MG63 (cell line): ENCODE measurements at regions not wholly inside any gene's neighbourhood (a gene's known extent, or its start where the extent isn't known, plus 50 kb on each side); places are given as distances from the start of the nearest gene placed in this dataset.
A peak's percentile ranks its signal among the peaks of the same experiment; 100 is the strongest.
"Not testable (repeated sequence)": the region's sequence is repeated elsewhere in the genome, so short reads cannot be mapped to it uniquely, and the experiment has no call there.

ENCODE experiments used
- DNase-seq: peaks from one replicate; pipeline ENCODE4 v3.0.0-alpha.2; 2020
- H3K27me3 ChIP-seq: fragments of 250-450 bp; sonication (Bioruptor Pico); 2 replicates; pipeline ENCODE4 v1.5.1; 2020; ENCODE audit warnings: mild to moderate bottlenecking, moderate library complexity
- H3K36me3 ChIP-seq: fragments of 250-450 bp; sonication (Bioruptor Pico); 2 replicates; pipeline ENCODE4 v1.5.1; 2020; ENCODE audit warnings: mild to moderate bottlenecking, moderate library complexity
- H3K4me3 ChIP-seq: fragments of 250-450 bp; sonication (Bioruptor Pico); 2 replicates; pipeline ENCODE4 v1.5.1; 2020; ENCODE audit warnings: mild to moderate bottlenecking, moderate library complexity
- H3K9me3 ChIP-seq: fragments of 250-450 bp; sonication (Bioruptor Pico); 2 replicates; pipeline ENCODE4 v1.5.1; 2020; ENCODE audit warnings: mild to moderate bottlenecking, moderate library complexity

DNA sequence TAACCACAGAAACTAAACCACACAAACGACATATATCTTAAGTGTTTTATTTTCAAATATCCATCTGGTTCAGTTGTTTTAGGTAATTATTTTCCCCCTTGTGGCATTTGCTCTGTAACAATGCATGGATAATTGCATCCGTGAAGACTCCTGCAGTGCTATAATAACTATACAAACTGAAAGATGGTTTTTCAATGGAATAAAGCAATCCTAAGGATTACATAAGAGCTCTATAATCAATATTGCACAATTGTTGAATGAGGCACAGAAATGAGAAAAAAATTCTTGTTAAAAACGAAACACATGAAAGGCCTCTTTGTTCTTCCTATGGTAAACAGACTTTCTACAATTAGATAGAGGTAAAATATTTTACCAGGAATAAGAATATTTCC is 446.0 kb upstream of the EPHA3 start:
- H3K9me3 ChIP-seq, result no peaks in the 10 kb centered on the region
- H3K27me3 ChIP-seq, result no peaks in the 10 kb centered on the region
- no peaks in the 10 kb centered on the region for H3K36me3 ChIP-seq
- DNase-seq, result no peak
- no peak overlapping the region for H3K4me3 ChIP-seq

DNA sequence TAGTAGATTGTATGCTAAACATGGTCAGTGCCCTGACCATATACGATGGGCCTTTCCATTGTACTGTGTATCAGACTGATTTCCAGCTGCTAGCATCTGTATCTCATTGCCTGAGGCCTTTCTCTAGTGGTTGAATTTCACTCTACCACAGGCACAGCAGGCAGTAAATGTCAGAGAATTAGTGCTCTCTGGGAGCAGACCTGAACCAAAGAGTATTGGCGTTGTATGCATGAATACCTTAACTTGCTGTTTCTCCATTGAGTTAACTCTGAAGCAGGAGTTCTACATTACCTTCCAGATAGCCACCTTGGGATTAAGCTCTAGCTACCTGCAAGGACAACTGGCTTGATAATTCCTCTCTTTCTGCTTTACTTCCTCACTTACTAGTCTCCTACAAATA is 439.2 kb upstream of the EPHA3 start:
- Histone ChIP-seq H3K27me3 (no peaks in the 10 kb centered on the region), H3K9me3 (no peaks in the 10 kb centered on the region), H3K4me3 (no peak overlapping the region), H3K36me3 (no peaks in the 10 kb centered on the region)
- DNase-seq, result no peak

DNA sequence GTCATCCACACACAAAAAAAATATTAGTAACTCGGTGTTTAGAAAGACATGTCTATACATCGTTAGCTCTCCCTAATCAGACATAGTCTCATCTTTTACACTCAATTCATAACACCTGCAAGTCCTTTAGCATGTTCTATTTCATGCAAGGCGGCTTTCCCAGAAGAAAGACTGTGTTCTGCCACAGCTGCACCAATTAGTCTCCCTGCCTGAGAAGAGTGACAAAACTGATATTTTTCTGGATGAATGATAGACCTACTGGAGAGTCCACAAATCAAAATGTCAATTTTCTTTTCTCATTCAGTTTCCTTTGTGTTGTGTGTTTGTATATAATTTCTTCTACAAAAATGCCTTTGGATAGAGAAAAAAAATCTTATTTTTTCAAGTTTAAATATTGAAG is 435.8 kb upstream of the EPHA3 start:
- H3K36me3 ChIP-seq, result no peaks in the 10 kb centered on the region

DNA sequence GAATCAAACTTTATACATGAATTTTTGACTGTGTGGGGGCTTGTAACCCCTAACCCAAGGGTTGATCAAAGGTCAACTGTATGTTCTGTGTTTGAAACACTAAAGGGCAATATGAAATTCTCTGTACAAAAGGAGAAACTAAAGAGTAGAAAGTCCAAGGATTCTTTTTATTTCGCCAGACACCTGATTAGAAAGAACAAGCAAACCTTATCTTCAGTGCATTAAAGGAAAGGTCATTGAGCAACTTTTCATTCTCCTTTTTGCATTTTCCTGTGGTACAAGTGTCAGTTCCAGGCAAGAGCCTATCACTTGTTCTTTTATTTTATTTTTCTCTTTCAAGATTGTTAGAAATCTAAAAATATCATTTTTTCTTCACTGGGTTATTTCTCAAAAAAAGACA is 430.1 kb upstream of the EPHA3 start:
- DNase-seq, result no peak
- H3K9me3 ChIP-seq, result no peaks in the 10 kb centered on the region
- no peak overlapping the region for H3K4me3 ChIP-seq
- H3K27me3 ChIP-seq, result no peaks in the 10 kb centered on the region
- H3K36me3 ChIP-seq, result no peaks in the 10 kb centered on the region

More for the DNA sequence above, 435.8 kb upstream of the EPHA3 start:
- no peak overlapping the region for H3K4me3 ChIP-seq
- no peak for DNase-seq
- H3K27me3 ChIP-seq, result no peaks in the 10 kb centered on the region
- H3K9me3 ChIP-seq, result no peaks in the 10 kb centered on the region

DNA sequence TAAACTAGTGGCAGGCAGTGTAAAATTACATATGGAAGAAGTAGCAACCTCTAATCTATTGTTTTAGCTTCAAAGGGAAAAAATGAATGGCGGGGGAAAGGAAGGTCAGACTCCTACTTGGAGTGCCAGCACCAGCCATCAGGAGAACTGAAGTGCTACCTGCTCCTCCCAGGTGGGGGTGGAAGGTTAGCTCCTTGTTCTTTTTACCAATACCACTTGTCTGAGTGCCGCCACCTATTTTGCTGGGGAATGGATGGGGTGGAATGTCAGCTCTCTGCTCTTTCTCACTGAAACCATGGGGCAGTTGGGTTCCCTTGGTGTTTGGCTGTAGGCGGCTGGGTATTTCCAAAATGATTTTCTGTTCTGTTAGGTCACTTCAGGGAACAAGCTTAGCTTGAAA is 428.7 kb upstream of the EPHA3 start:
- no peak overlapping the region for H3K4me3 ChIP-seq

DNA sequence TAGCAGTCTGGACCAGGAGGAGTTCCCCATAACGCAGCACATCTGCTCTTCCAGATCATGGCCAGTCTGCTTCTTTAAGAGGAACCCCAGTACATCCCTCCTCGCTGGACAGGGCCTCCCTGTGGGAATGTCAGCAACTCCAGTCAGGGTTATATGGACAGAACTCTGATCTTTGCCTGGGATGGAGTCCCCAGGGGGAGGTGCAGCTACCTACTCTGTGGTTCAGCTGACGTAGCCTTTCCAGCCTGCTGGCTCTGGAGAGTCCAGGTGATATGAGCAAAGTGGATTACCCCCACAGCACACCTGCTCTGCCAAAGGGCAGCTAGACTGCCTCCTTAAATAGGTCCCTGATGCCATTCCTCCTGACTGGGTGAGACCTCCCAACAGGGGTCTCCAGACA is 417.1 kb upstream of the EPHA3 start:
- Histone ChIP-seq H3K36me3 (no peaks in the 10 kb centered on the region), H3K9me3 (no peaks in the 10 kb centered on the region), H3K4me3 (no peak overlapping the region), H3K27me3 (no peaks in the 10 kb centered on the region)
- no peak for DNase-seq

More for the DNA sequence above, 428.7 kb upstream of the EPHA3 start:
- Histone ChIP-seq H3K9me3 (no peaks in the 10 kb centered on the region), H3K36me3 (no peaks in the 10 kb centered on the region), H3K27me3 (no peaks in the 10 kb centered on the region)
- no peak for DNase-seq

DNA sequence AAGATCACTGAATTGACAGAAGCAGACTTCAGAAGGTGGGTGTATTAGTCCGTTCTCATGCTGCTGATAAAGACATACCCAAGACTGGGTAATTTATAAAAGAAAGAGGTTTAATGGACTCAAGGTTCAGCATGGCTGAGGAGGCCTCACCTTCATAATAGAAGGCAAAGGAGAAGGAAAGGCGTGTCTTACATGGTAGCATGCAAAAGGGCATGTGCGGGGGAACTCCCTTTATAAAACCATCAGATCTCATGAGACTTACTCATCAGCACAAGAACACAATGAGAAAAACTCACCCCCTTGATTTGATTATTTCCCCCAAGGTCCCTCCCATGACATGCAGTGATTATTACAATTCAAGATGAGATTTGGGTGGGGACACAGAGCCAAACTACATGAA is 416.3 kb upstream of the EPHA3 start:
- Histone ChIP-seq H3K9me3 (no peaks in the 10 kb centered on the region), H3K36me3 (no peaks in the 10 kb centered on the region), H3K27me3 (no peaks in the 10 kb centered on the region), H3K4me3 (no peak overlapping the region)
- no peak for DNase-seq

DNA sequence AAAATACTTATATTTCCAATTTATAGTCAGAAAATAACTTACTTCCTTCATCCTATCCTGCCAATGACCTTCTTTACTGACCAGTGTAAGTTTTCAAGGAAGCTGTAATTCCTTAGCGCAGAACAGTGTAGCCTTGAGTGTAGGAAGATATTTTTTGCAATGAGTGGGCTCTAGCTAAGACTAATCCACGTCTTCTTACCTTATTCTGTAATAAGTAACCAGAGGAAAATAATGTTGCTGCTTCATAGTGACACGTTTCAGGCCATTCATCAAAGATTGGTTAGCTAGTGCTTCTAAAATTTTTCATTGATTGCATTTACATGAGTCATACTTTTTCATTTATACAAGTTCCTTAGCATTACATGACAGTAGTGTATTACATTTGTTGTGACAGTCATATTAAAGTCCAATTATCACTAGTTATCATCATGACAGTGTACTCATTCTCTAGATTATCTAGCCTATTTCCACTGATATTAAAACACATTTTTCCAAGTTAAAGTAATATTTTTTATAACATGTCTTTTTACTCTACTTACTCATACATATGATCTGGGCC is 403.8 kb upstream of the EPHA3 start:
- Histone ChIP-seq H3K4me3 (no peak overlapping the region), H3K9me3 (no peaks in the 10 kb centered on the region), H3K36me3 (no peaks in the 10 kb centered on the region), H3K27me3 (no peaks in the 10 kb centered on the region)
- DNase-seq, result no peak

DNA sequence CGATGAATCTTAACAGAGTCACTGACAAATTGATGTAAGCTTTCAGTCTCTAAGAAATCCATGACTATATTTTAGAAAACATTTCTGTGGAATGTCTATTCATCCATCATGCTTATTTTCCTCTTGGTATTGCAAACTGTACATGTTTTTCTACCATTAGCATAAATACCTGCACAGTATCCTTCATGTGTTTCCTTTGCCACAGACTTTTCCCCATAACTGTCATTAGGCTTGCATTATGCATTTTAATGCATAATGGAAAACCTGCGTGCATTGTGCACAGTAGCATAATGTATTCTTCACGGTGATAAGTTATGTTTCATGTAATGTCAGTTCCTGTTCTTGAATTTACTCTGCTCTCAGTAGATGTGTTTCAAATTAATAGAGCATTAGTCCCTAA is 403.1 kb upstream of the EPHA3 start:
- Histone ChIP-seq H3K9me3 (no peaks in the 10 kb centered on the region), H3K4me3 (no peak overlapping the region), H3K36me3 (no peaks in the 10 kb centered on the region), H3K27me3 (no peaks in the 10 kb centered on the region)
- DNase-seq, result no peak

DNA sequence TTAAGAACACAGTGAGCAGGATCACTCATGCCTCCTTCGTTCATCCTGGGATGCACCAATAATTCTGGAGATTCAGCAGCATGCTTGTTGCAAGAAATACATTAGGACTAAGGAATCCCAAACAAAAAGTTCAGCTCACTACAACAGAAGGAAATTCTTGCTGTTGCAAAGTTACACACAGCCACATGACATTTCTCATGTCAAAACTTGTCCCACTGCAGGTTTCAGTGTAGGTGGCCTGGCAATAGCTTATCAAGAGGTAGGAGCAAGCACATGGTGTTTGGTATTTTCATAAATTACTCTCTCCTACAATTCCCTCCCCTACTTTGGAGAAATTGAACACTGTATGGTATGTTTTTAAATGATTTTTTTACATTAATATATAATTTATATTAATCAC is 399.6 kb upstream of the EPHA3 start:
- Histone ChIP-seq H3K27me3 (no peaks in the 10 kb centered on the region), H3K36me3 (no peaks in the 10 kb centered on the region), H3K4me3 (no peak overlapping the region), H3K9me3 (no peaks in the 10 kb centered on the region)
- DNase-seq, result no peak

DNA sequence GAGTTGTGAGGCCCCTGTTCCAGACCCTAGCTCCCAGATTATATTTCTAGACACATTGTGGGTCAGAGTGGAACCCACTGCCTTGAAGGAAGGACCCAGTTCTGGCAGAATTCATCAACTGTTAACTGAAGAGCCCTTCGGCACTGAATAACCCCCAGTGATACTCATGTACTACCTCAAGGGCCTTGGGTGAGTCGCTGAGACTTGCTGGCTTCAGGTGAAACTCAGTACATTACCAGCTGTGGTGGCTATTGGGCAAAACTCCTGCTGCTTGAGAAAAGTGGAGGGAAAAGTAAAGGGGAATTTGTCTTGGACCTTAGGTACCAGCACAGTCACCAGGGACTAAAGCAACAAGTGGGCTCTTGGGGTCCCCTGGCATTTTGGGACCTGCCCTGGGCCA is 394.9 kb upstream of the EPHA3 start:
- no peak overlapping the region for H3K4me3 ChIP-seq
- H3K36me3 ChIP-seq, result no peaks in the 10 kb centered on the region
- no peak for DNase-seq
- H3K27me3 ChIP-seq, result no peaks in the 10 kb centered on the region
- H3K9me3 ChIP-seq, result no peaks in the 10 kb centered on the region

DNA sequence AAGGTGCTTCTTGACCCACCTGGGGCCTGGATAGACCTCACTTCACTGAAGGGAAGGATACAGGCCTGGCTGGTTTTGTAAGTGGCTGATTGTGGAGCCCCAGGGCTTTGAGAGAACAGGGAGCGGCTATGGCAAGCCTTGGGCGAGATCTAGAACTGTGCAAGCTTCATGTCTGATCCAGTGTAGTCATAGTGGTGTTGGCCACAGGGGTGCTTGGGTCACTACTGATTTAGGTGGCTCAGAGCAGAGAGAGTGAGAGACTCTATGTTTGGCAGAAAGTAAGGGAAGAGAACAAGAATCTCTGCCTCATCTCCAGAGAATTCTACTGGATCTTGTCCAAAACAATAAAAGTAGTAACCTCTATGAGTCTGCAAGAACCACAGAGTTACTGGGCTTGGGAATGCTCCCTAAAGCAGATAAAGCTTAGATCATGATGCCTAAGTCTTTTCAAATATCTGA is 394.2 kb upstream of the EPHA3 start:
- Histone ChIP-seq H3K4me3 (no peak overlapping the region), H3K9me3 (no peaks in the 10 kb centered on the region), H3K27me3 (no peaks in the 10 kb centered on the region), H3K36me3 (no peaks in the 10 kb centered on the region)
- DNase-seq, result peak; percentile 33

DNA sequence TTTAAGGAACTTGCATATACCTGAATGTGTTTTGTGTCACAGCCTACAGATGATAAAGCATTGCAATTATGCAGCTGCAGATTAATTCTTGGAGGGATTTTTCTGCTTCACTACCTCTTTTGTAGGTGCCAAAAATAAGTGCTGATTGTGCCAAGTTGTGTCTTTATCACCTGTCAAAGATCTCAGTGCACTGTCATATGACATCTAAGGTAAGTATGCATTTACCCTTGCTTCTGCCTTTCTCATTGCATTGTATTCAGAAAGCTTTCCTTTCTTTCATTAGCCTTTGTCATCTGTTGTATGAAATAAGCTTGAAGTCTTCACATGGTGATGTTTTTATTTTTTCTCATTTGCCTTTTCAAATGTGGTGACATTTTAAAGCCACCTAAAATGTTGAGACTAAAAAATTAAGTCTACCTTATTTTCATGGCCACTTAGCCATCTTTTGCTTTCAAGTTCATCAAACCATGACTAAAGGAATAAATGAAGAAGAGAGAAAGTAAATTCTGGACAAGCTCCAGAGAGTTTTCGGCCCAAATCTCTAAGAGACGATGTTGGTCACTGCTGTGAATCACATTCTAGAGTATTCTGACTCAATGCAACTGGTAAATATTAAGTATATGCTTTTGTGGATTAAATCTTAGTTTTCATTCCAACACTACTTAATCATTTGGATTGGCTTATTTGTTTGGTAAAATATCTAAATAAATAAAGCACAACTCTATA is 381.8 kb upstream of the EPHA3 start:
- Histone ChIP-seq H3K9me3 (no peaks in the 10 kb centered on the region; the same call in 1 of the 2 replicates), H3K36me3 (no peaks in the 10 kb centered on the region), H3K4me3 (no peak overlapping the region), H3K27me3 (no peaks in the 10 kb centered on the region)
- no peak for DNase-seq

DNA sequence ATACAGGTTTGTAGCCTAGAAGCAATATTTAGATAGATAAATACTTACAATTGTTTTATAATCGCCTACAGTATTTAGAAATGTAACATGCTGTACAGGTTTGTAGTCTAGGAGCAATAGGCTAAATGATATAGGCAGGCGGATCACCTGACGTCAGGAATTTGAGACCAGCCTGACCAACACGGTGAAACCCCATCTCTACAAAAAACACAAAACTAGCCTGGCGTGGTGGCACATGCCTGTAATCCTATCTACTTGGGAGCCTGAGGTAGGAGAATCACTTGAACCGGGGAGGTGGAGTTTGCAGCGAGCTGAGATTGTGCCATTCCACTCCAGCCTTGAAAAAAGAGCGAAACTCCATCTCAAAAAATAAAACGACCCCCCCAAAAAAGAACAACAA is 375.2 kb upstream of the EPHA3 start:
- H3K27me3 ChIP-seq, result no peaks in the 10 kb centered on the region
- H3K4me3 ChIP-seq, result no peak overlapping the region
- no peaks in the 10 kb centered on the region for H3K36me3 ChIP-seq
- DNase-seq, result no peak
- no peaks in the 10 kb centered on the region for H3K9me3 ChIP-seq

DNA sequence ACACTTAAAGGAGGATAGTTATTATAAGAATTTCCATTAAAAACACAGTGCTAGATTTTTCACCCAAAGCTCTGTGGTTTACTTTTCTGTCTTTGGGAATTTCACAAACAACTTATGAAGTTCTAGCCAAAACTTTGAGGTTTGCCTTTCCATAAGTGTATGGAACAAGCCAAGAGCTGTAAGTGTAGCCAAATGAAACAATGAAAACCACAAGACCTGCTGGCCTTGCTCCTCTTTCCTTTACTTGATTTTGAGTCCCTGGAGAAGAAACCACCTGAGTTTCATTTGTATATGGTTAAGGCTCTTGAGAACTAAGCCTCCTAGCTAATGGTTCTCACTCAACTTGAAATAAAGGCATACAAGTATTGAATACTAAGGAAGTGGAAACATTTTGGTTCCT is 365.3 kb upstream of the EPHA3 start:
- no peaks in the 10 kb centered on the region for H3K27me3 ChIP-seq
- DNase-seq, result no peak
- H3K4me3 ChIP-seq, result no peak overlapping the region
- H3K36me3 ChIP-seq, result no peaks in the 10 kb centered on the region
- H3K9me3 ChIP-seq, result no peaks in the 10 kb centered on the region

DNA sequence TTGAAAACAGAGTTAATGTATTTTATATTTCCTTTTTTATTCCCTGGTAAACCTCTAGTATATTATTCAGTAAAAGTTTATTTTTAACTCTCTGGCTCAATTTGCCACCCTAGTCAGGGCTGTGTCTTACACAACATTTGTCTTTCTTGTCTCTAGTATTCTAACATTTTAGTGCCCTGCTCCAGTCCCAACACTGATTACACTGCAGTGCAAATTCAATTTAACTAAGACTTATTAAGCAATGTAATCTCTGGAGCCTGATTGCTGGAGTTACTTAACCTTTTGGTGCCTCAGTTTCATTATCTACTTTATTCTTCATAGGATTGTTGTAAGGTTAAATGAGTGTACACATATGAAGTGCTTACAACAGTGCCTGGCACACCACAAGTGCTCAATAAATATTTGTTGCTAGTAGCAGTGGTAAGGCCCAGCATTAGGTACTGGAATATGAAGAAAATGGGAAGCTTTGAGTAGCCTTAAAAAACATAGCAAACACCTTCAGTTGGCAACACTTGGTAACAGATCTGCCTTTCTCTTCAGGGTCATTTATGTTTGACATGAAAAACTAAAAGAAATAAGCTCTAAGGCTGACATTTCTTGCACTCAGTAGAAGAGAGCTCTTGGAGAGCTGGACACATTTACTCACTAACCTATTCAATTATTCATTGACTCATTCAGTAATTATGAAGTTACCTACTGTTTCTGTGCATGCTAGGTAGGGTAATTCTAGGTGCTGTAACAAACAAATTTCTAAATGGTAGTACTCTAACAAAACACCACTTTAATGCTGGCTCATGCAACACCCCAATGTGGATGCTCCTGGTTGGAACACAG is 364.5 kb upstream of the EPHA3 start:
- Histone ChIP-seq H3K9me3 (no peaks in the 10 kb centered on the region), H3K36me3 (no peaks in the 10 kb centered on the region), H3K27me3 (no peaks in the 10 kb centered on the region), H3K4me3 (no peak overlapping the region)
- DNase-seq, result no peak

DNA sequence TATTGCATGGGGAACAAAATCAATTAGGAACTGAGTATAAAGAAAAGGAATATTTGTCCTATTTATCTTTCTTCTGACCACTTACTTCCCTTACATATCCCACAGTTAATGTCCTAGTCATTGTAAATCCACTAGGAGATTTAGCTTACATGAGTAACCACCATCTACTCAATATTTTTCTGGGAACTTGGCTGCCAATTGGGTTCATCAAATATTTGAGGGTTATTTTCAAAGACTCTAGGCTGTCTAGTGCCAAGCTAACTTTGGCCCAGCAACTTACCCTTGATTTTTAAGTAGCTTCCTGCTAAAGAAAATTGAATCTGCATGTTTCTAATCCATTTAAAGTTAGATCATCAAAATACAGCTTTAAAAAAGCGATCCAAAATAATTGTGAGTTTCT is 362.5 kb upstream of the EPHA3 start:
- H3K27me3 ChIP-seq, result no peaks in the 10 kb centered on the region
- no peak for DNase-seq
- no peaks in the 10 kb centered on the region for H3K9me3 ChIP-seq
- no peak overlapping the region for H3K4me3 ChIP-seq
- no peaks in the 10 kb centered on the region for H3K36me3 ChIP-seq

DNA sequence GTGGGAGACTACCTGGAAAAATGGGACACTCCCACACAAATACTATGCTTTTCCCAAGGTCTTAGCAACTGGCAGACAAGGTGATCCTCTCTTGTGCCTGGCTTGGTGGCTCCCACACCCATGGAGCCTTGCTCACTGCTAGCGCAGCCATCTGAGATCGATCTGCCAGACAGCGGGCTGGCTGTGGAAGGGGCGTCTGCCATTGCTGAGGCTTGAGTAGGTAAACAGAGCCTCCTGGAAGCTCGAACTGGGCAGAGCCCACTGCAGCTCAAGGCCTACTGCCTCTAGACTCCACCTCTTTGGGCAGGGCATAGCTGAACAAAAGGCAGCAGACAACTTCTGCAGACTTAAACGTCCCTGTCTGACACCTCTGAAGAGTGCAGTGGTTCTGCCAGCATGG is 360.3 kb upstream of the EPHA3 start:
- not testable (repeated sequence) for H3K9me3 ChIP-seq, H3K4me3 ChIP-seq, H3K36me3 ChIP-seq, H3K27me3 ChIP-seq, DNase-seq
